GM21367 (cell line): ENCODE measurements at regions not wholly inside any gene's neighbourhood (a gene's known extent, or its start where the extent isn't known, plus 50 kb on each side); places are given as distances from the start of the nearest gene placed in this dataset.

Experiments used
- ATAC-seq: cut with Tn5 transposase; IDR thresholded peaks from one replicate; pipeline ENCODE4 v1.9.1; 2021; ENCODE audit not compliant: unreplicated experiment

DNA sequence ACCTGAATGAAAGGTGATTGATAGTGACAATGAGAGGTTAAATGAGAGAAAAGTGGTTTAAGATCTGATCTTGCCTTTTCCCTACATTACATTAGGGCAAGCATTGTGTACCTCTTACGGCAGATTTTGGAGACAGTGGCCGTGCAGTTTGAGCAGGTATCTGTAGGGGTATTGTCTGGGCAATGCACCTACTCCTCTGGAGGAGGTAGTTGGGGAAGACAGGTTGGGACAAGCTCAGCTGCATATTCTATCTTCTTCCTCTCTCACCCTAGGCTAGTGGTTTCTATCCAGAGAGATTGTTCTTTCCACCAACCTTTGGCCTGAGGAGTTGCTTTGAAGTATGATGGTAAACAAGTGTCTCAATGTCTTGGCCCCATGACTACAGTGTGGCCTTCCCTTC, 323.2 kb downstream of the CYP26B1 start:
- no peak for ATAC-seq

GRCh38 chr2:71823526-71823925, 324.1 kb downstream of the CYP26B1 start:
- ATAC-seq, result no peak

DNA sequence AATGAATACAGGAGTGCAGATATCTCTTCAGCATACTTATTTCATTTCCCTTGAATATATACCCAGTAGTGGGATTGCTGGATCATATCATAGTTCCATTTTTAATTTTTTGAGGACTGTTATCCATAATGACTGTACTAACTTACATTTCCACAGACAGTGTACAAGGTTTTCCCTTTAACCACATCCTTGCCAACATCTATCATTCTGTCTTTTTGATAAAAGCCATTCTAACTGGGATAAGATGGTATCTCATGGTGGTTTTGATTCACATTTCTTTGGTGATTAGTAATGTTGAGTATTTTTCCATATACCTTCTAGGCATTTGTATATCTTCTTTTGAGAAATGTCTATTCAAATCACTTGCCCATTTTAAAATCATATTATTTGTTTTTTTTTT, 325.2 kb downstream of the CYP26B1 start:
- ATAC-seq, result no peak

DNA sequence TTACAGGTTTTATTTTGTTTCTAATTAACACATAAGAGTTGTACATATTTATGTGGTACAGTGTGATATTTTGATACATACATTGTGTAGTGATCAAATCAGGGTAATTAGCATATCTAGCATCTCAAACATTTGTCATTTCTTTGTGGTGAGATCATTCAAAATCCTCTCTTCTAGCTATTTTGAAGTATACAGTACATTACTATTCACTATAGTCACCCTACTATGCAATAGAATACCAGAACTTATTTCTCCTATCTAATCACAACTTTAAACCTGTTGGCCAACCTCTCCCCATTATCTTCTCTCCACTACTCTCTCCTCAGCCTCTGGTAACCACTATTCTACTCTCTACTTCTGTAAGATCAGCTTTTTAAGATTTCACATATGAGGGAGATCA, 325.8 kb downstream of the CYP26B1 start:
- no peak for ATAC-seq

GRCh38 chr2:71816815-71817214, 330.8 kb downstream of the CYP26B1 start:
- ATAC-seq, result no peak

- ATAC-seq, result no peak
Measured at GRCh38 chr2:71815701-71816474, 331.8 kb downstream of the CYP26B1 start.

- no peak for ATAC-seq
Measured at GRCh38 chr2:71814885-71815284, 332.8 kb downstream of the CYP26B1 start.

GRCh38 chr2:71813807-71814470, 333.7 kb downstream of the CYP26B1 start:
- no peak for ATAC-seq

GRCh38 chr2:71813315-71813714, 334.3 kb downstream of the CYP26B1 start:
- ATAC-seq, result no peak

GRCh38 chr2:71812736-71813135, 334.9 kb downstream of the CYP26B1 start:
- no peak for ATAC-seq

GRCh38 chr2:71811726-71812125, 335.9 kb downstream of the CYP26B1 start:
- ATAC-seq, result no peak

DNA sequence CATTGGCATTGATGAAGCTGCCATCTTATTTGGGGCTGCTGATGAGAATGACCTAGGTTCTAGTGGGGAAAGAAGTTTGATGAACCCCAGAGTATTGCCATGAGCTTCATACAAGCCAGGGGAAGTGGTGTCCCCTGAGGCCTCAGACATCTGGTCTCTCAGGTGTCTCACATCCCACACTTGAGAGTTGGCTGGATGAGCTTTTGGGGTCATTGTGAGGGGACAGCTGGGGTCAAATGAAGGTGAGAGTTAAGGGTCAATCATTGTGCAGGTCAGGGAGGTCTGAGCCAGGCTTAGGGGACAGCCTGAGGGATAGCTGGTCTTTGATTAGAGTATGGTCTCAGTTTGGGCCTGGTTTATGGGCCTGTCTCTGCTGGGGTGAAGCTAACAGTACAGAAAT, 336.5 kb downstream of the CYP26B1 start:
- ATAC-seq, result no peak

- no peak for ATAC-seq
Measured at GRCh38 chr2:71807581-71808451, 339.8 kb downstream of the CYP26B1 start.

- no peak for ATAC-seq
Measured at GRCh38 chr2:71806432-71806831, 341.2 kb downstream of the CYP26B1 start.

- ATAC-seq, result no peak
Measured at GRCh38 chr2:71804281-71804751, 343.3 kb downstream of the CYP26B1 start.

DNA sequence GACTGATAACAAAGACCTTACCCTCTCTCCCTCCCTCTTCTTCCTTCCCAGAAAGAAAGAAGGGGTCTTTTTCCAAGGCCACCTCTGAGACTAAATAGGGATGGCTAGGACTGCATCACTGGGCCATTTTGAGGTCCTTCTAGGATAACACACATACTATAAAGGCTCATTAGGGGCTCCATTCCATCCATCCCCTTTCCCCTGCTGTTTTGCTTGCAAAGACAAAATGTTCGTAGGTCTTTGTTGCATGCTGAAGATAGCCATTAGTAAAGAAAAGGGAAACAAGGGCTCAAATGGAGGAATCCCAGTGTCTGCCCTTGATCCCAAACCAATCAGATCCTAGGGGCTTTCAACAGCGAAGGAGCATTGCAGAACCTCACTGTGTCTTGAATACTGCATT, 344.3 kb downstream of the CYP26B1 start:
- no peak for ATAC-seq

- no peak for ATAC-seq
Measured at GRCh38 chr2:71802556-71802955, 345.1 kb downstream of the CYP26B1 start.

- no peak for ATAC-seq
Measured at GRCh38 chr2:71801969-71802368, 345.7 kb downstream of the CYP26B1 start.

- ATAC-seq, result no peak
Measured at GRCh38 chr2:71801556-71801955, 346.1 kb downstream of the CYP26B1 start.

DNA sequence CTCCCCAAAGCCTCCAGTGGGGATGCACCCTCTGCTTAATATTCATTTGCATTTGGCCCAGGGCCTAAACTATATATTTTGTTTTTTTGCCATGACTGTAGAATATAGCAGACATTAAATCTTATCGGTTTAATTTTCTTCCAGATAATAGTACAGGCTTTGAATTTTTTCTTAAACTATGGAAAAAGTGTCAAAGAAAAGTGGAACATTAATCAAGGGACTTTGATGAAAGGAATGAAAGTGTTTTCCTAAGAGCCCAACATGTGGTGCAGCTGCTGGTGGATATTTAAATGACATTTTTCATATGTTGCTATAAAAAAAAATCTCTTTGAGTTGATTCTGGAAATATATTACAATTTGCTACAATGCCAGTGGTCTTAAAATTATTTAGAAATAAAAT, 346.8 kb downstream of the CYP26B1 start:
- no peak for ATAC-seq

DNA sequence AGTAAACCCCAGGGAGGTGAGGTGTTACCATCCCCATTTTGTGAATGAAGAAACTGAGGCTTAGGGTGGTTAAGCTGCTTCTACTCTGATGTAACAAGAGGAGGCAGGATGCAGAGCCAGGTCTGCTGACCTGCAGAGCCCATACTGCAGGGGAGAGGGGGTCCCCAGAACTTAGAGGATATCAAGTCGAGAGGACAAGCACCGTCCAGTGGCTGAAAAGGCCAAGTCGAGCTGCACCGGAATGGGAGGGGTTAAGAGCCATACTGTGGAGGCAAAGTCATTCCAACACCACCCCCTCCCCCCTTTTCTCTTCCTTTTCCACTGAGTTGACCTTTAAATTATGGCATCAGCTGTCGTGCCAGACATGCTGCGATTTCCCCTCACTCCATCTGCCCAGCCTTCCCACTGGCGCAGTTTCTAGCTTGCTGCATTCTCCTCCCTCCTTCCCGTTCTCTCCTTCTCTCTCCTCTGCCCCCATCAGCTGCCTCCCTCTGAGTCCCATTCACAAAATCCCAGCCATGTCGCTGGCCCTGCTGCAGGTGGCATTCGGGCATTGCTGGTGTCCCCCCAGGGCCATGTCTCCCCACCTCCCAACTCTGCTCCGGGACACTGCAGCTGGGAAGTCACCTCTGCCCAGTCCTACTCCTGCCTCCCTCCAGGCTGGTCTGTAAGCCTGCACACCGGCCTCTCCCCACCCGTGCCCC, 346.9 kb downstream of the DYSF start:
- ATAC-seq, result no peak
